ENCODE measurements at regions not wholly inside any gene's neighbourhood (a gene's known extent, or its start where the extent isn't known, plus 50 kb on each side); places are given as distances from the start of the nearest gene placed in this dataset.

GRCh38 chr20:58040447-58041290 is 187.8 kb downstream of the ANKRD60 start:
- Histone ChIP-seq H3K4me1 (peaks cover 0 to 11% (median 0%) of the 10 kb centered on the region in 3 donors), H3K36me3 (no peaks in the 10 kb centered on the region), H3K4me3 (no peak overlapping the region), H3K27me3 (peaks cover 0 to 7% (median 0%) of the 10 kb centered on the region in 4 donors), H3K9me3 (no peaks in the 10 kb centered on the region), H3K27ac (no peak overlapping the region)
- intact Hi-C loops (cut with DNase I): no loop called here
- no peak for DNase-seq
- no peak for TF ChIP-seq POLR2A (IDR thresholded peaks at IDR 0.05)
- WGBS, 2 donors: 64 to 84% methylated on average over 12 to 14 of the region's 15 CpGs

GRCh38 chr20:58039274-58040092 is 189.0 kb downstream of the ANKRD60 start:
- TF ChIP-seq POLR2A (IDR thresholded peaks at IDR 0.05): no peak
- TF ChIP-seq CTCF (IDR thresholded peaks at IDR 0.05): no peak
- Histone ChIP-seq H3K27me3 (peaks cover 0 to 7% (median 0%) of the 10 kb centered on the region in 4 donors), H3K27ac (peak overlapping the region in 1 of 4 donors; percentile 9), H3K4me3 (no peak overlapping the region), H3K36me3 (no peaks in the 10 kb centered on the region), H3K9me3 (no peaks in the 10 kb centered on the region), H3K4me1 (peaks cover 0 to 8% (median 0%) of the 10 kb centered on the region in 3 donors)
- WGBS, 2 donors: 75 to 82% methylated on average over 10 to 24 of the region's 26 CpGs
- intact Hi-C loops (cut with DNase I): no loop called here
- no peak for DNase-seq

- peaks cover 0 to 4% (median 0%) of the 10 kb centered on the region in 3 donors for H3K4me1 ChIP-seq
- no peak overlapping the region for H3K4me3 ChIP-seq
- intact Hi-C loops (cut with DNase I): no loop called here
- TF ChIP-seq POLR2A (IDR thresholded peaks at IDR 0.05): no peak
- no peak for TF ChIP-seq CTCF (IDR thresholded peaks at IDR 0.05)
- DNase-seq: no peak
- no peaks in the 10 kb centered on the region for H3K9me3 ChIP-seq
- H3K27ac ChIP-seq: peak overlapping the region in 1 of 4 donors; percentile 2
- H3K36me3 ChIP-seq: no peaks in the 10 kb centered on the region
- 70 to 85% methylated on average over 9 of the region's 9 CpGs for WGBS, 2 donors
- H3K27me3 ChIP-seq: peaks cover 0 to 6% (median 0%) of the 10 kb centered on the region in 4 donors
Observed at GRCh38 chr20:58038123-58038654, 190.3 kb downstream of the ANKRD60 start.

- Histone ChIP-seq H3K27ac (no peak overlapping the region), H3K4me3 (no peak overlapping the region), H3K9me3 (no peaks in the 10 kb centered on the region), H3K36me3 (no peaks in the 10 kb centered on the region), H3K4me1 (no peaks in the 10 kb centered on the region), H3K27me3 (peaks cover 0 to under 1% (median 0%) of the 10 kb centered on the region in 4 donors)
- WGBS, 2 donors: 83 to 100% methylated on average over 1 to 2 of the region's 2 CpGs
- no peak for DNase-seq
- no peak for TF ChIP-seq POLR2A (IDR thresholded peaks at IDR 0.05)
- TF ChIP-seq CTCF (IDR thresholded peaks at IDR 0.05): no peak
- intact Hi-C loops (cut with DNase I): no loop called here
Observed at GRCh38 chr20:58037631-58038030, 190.8 kb downstream of the ANKRD60 start.

- DNase-seq: no peak
- Histone ChIP-seq H3K27ac (no peak overlapping the region), H3K4me3 (no peak overlapping the region), H3K27me3 (peaks cover 0 to 16% (median 0%) of the 10 kb centered on the region in 4 donors), H3K9me3 (no peaks in the 10 kb centered on the region), H3K36me3 (no peaks in the 10 kb centered on the region), H3K4me1 (no peaks in the 10 kb centered on the region)
- intact Hi-C loops (cut with DNase I): no loop called here
- 81 to 88% methylated on average over 4 of the region's 4 CpGs for WGBS, 2 donors
- no peak for TF ChIP-seq CTCF (IDR thresholded peaks at IDR 0.05)
- no peak for TF ChIP-seq POLR2A (IDR thresholded peaks at IDR 0.05)
Observed at GRCh38 chr20:58033026-58033536, 195.4 kb downstream of the ANKRD60 start.

All from esophagus squamous epithelium (tissue), 5 donors.